SKM-1 (cell line): ENCODE measurements at regions not wholly inside any gene's neighbourhood (a gene's known extent, or its start where the extent isn't known, plus 50 kb on each side); places are given as distances from the start of the nearest gene placed in this dataset.

Experiments used
- DNase-seq: peaks from one replicate; lab custom pipeline; 2025; ENCODE audit not compliant: unreplicated experiment; lab: John Stamatoyannopoulos, UW

DNA sequence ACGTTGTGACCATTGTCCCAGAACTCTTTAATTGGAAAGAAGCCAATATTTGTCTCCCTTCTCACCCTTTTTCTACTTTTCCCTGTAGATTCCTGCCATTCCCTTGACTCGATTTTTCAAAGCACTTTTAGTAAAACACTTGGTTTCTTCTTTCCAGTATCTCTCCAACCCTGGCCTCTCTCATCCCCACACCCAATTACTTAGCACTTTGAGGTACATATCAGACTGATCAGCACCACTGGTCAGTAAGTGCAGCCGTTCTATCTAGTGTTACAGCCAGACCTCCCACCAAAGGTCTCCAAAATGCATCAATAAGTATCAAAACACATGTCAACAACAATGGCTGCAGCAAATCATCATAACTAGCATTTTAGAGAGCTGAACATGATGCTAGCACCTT lies 141.9 kb downstream of the BTG1 start:
- DNase-seq: no peak

DNA sequence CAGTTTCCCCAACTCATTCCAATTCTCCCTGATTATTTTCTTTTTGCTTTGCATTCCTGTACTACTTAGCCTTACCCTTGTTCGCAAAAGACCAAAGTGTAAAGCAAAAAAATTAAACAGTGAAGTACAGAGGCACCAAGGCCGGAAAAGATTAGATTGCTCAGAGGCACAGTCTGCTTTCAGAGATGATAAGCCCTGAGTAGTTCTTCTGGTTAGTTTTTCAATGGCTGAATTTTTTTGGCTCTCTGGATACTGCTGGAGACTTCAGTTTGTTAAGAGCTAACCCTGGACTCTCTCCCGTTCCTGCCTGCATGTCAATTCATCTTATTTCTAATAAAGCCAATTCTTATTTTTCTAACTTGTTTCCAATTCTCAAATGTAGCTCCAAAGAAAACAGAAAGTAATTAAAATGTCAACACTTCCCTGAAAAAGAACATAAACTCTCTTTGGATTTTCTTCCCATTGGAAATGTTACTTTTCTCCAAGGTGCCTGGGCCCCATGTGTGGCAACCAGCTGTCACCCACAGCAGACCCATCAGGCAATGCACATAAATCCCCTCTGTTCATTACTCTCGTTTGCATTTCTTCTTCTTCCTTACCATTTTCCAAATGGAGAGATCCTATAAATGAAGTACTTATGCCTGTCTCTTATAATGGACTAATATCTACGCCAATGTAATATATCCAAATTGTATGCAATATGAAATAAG lies 142.8 kb downstream of the BTG1 start:
- no peak for DNase-seq

DNA sequence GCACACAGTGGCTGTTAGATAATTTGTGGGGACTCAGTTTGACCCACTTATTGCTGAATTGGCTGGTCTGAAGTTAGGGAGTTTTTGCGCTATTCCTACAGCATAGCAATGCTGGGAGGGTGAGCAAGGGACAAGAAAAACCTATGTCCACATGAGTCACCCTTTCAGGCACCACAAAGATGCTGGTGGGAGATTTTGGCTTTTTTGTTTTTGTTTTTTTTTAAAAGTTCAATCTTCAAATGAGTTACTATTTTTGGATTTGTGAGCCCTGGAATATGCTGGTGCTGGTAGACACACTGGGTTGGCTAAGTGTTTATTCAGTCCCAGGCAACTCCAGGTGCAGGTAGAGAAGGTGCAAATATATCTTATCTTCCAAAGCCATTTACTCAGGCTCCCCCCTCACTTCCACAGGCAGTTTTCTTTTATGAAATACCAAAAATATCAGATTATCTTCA lies 143.4 kb downstream of the BTG1 start:
- DNase-seq: no peak

DNA sequence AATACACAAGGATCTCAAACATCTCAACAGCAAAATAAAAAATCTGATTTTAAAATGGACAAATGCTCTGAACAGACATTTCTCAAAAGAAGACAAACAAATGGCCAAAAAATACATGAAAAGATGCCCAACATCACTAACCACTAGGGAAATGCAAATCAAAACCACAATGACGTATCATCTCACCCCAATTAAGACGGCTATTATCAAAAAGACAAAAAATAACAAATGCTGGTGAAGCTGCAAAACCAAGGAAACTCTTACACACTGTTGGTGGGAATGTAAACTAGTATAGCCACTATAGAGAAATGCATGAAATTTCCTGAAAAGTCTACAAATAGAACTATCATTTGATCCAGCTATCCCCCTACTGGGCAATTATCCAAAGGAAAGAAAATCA lies 145.0 kb downstream of the BTG1 start:
- no peak for DNase-seq

DNA sequence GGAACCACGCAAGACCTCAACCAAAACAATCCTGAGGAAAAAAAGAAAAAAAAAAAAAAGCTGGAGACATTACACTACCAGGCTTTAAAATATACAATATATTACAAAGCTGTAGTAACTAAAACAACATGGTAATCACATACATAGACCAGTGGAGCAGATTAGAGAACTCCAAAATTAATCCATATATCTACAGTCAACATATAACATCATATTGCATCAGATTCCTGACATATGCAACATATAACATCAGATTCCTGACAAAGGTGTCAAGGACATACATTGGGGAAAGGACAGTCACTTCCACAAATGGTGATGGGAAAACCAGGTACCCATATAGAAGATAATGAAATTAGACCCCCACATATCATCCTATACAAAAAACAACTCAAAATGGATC lies 145.8 kb downstream of the BTG1 start:
- DNase-seq: no peak

DNA sequence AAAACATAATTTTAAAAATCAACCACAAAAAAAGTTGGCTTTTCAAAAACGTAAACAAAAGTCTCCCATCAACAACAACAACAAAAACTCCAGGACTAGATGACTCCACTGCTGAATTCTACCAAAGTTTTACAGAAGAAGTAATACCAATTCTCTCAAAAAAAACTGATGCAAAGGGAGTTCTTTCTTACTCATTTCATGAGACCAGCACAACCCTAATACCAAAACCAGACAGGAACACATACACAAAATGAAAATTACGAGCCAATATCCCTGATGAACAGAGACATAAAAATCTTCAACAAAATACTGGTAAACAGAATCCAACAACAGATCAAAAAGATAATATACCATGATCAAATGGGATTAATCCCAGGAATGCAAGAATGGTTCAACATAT lies 147.3 kb downstream of the BTG1 start:
- DNase-seq: no peak

DNA sequence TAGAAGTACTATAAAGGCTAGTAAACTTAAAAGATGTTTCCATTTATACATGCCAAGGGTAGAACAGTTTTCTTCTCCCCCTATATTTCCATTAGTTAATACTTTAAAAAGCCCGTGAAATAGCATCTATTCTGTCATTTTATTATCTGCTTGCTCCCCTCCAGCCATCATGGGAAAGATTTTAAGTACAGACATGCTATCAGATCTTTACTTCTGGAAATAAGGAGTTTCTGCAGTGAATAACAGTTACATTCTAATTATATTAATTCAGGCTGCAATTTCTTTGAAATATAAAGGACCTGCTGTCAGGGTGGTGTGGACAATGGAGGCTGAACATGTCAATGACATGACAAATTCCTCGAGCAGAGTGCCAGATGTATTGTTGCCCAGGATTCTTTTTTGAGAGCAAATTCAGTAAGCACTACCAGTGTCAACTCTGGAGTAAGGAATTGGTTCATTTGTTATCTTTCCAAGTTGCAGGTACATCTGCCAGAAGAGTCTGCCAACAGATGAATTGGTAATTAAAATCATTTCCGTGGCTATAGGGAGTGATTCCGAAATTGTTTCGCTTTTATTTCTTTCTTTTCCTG lies 151.3 kb downstream of the BTG1 start:
- DNase-seq: no peak

DNA sequence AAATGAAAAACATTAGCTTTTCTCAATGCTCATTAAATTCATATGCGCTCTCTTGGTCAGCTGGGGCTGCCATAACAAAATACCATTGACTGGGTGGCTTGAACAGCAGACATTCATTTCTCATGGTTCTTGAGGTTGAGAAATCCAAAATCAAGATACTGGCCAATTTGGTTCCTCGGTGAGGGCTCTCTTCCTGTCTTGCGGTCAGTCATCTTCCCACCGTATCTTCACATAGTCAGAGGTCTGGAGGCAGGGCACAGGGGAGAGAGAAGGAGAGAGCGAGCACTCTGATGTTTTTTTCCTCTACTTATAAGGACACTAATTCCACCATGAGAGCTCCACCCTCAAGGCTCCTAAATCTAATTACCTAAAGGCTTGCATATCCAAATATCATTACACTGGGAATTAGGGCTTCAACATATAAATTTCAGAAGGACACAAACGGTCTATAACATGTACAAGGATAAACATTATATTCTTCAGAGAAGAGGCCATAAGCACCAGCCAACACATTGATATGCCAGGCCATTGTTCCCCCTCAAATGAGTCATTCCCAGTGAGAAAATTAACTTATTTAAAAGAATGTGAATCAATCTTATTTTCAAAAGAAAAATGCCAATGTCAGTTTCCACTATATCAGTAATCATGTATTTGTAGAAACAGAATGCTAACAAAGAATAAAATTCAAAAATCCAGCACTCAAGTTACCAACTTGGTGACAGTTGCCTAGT lies 152.2 kb downstream of the BTG1 start:
- DNase-seq: no peak

DNA sequence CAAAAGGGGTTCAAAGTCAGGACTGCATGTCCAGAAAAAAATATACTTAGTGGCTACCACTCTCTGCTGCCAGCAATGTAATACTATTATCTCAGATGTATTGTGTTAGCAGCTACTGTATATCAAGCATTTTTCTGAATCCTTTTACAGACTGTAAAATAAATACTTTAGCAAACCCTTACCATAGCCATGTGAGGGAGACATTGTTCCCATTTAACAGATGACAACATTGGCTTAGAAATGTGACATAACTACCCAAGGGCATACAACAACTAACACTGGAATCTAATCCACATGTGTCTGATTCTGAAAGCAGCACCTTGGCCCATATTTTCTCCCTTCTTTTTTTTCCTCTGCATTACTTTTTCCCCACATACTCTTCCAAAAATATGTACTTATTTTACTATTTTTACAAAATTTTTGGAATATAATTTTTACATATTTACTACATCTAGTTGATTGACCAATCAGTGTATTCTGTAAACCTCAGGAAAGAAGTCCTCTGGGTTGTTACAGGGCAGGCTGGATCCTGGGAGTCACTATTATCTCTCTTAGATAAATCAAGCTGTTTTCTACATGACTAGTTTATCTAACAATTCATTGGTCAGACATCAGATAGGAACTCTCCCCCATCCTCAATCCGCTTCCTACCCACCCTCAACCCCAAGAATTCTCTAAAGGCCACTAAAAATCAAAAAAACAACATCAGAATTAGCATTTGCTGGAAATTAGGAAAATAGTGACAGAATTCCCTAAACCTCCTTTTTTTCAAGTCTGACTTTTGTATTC lies 154.1 kb downstream of the BTG1 start:
- no peak for DNase-seq

DNA sequence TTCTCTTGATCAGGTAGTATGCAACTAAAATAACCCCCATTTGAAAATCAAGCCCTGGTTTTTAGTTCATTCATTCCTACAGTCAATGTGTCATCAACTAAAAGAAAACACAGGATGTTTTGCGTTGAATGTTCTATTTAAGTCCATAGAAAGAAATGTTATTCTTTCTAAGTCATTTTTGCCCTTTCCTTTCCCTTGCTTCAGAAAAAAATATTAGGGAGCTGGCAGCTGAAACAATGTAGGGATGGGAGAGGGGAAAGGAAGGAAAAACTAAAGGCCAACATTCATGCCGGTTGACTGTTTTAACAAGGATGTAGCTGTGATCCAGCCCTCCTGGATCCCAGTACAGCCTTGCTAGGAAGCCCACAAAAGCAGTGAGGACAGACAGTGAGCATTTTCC lies 155.1 kb downstream of the BTG1 start:
- DNase-seq: no peak

DNA sequence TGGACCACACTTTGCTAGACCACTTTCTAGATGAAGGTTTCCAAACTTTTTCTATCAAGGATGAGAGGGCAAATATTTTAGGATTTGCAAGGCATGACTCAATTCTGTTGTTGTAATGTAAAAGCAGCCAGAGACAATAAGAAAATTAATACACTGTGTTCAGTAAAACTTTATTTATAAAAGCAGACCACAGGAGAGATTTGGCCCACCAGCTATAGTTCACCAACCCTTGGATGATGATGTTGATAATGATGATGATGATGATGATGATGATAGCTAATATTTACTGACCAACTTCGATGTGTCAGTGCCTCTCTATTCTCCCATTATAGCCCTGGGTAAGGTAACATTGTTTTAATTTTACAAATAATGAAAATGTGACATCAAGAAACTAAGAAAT lies 156.5 kb downstream of the BTG1 start:
- DNase-seq: no peak

DNA sequence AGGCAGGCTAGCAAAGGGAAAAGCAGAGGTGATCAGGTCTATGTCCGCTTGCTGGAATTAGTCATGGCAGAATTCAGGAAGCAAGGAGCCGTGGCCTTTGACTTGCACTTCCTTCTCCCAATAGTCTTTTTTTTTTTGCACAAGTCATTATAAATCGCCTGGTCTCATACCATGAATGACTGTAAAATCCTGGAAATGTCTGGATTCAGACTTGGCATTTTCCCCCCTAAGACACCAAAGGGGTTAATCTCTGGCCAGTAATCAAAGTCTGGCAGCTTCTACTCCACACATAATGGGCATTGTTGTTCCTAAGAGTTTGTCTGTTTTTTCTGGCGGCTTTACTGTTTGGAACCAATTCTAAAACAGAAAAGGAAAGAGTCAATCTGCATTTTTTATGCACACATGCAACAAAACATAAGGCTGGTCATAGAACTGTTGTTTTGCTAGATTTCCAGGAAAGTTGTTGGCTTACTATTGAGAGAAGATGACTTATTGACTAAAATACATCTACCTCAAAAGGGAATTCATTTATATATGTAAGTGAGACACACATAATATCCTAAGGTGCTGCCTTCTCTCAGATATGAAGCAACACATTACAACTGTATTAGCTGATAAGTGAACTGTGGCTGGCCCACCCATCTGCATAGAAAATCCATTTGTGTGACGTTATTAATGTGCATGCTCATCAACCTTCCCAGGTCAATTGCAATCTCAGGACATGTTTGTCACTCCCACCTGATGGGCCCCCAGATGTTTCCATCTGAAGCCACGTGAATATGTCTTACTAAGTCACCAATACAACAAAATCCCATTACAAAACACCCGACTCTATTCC lies 157.3 kb downstream of the BTG1 start:
- DNase-seq: no peak

DNA sequence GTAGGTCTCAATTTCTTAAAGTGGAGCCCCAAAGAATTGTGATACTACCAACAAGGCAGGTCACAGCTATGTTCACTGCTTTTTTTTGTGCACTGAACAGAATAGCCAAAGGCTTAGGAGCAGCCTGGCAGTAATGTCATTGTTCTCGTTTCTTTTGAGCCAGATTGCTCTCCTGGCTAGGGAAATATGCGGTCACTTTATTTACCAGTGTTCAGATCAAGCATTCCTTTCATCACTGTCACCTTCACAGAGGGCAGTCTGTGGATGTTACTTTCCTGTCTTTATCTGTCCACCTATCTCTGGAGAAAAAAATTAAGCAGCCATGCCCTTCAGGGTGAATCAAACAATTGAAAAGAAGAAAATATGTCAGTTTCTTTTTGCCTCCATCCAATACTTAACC lies 159.6 kb downstream of the BTG1 start:
- no peak for DNase-seq

DNA sequence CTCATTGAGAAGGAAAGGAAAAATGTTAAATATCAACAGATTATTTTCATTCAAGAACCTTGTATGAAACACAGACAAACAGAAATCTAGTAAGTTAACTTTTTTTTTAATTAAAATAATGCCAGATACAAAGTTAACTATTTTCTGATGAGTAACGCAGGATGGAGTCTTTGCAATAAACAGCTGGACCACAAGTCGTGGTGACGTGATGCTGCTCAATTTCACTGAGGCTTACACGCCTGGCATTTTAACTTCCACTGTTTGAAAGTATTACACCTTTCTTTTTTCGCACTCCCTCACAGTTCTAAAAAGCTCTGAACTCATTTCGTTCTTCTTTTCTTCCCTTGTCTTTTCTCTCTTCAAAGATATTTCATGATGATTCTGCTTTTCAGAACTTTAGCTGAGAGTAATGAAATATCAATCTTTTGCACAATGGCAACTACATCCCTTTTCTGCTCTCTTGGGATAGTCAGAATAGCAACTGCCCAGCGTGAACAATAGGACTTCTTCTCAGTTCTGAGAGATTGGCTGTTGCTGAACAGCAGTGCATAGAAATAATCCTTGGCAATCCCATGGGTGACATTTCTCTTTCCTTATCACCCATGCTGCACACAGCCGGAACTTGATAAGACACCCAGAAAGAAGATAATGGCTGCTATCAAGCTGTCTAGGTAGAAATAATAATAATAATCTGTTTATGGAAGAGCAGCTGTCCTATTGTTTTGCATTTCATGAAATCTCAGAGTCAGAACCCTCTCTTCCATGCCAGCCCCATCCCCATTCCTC lies 160.5 kb downstream of the BTG1 start:
- no peak for DNase-seq

DNA sequence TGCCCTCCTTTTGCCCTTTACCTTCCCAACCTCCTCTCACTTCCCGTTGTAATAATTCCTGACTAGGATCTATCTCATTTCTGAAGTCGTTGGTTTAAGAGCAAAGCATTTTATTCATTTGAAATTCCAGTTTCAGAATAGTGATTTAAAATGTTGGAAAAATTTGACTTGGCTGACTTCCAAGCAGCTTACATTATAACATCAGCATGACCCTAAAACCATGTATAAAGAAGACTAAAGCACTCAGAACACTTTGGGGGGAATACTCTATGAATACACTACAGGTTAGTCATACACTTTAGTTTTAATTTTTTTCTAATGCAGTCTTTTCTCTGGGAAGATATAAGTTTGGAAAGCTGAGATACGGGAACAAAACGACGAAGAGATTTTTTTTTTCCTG lies 161.1 kb downstream of the BTG1 start:
- no peak for DNase-seq

DNA sequence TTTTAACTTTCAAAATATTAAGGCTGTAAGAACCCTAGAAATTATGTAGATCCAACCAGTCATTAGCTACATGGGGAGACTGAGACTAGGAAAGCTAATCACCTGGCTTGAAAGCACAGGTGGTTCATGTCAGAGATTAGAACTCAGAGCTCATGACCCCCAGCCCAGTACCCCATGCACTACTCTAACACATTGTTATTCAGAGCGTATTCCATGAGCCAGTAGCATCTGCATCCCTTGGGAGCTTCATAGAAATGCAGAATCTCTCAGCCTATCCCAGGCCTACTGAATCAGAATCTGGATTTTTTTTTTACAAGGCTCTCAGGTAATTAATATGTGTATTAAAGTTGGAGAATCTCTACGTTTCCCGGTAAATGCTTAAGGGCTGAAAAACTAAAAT lies 161.7 kb downstream of the BTG1 start:
- no peak for DNase-seq

DNA sequence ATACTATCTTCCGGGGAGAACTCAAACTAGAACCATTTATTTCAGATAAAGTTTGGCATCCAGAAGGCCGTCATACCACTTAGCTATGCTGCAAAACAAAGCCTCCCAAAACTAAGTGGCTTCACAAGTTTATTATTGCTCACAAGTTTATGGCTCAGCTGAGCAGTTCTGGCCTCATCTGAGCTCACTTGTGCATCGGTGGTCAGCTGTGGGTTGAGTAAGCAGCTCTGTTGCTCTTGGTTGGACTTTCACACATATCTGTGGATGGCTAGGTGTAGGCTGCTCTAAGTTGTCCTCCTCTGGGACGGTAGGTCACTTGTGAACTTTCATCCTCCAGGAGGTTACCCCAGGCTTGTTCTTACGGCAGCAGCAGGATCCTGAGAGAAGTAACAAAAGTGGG lies 162.7 kb downstream of the BTG1 start:
- DNase-seq: no peak

DNA sequence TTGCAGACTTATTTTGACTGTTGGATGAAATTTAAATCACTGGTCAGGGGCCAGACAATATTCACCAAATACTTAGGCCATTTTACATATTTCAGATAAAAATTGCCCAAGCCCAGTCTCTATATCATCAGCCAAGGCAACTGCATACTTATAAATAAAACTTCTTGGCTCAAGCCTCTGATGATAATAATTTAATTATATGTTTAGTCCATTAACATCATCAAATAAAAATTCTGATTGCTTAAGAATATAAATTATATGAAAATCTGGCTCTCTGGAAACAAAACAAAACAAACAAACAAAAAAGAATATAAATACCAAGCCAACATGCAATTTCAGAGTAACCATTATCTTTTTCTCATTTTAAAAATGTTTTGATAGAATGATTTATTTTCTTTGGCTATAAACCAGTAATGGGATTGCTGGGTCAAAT lies 165.2 kb downstream of the BTG1 start:
- DNase-seq: no peak

DNA sequence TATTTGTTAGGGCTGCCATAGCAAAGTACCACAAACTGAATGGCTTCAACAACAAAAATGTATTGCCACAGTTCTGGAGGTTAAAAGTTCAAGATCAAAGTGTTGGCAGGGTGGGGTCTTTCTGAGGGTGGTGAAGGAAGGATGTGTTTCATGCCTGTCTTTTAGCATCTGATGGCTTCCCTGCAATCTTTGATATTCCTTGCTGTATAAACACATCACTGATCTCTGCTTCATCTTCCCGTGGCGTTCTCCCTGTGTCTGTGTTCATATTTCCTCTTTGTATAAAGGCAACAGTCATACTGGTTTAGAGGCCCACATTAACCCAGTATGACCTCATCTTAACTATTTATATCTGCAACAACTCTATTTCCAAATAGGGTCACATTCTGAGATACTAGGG lies 167.5 kb downstream of the BTG1 start:
- no peak for DNase-seq

DNA sequence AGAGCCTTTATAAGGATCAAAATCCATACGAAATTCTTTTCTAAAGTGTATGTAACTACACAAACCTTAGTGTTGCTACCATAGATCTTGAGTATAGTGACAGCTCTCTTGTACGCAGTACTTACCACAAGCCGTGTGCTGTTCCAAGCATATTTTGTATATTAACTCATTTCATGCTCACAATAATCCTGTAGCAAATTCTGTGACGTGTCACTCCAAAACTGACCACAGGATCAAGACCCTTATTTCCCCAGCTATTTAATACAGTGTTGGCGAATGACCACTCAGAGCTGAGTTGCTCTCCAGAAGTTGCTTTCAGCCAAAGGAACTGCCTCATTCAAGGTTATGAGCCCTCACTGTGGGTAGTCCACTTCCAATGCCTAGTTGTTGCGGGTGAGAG lies 169.8 kb downstream of the BTG1 start:
- no peak for DNase-seq
